ENCODE measurements at regions not wholly inside any gene's neighbourhood (a gene's known extent, or its start where the extent isn't known, plus 50 kb on each side); places are given as distances from the start of the nearest gene placed in this dataset.

DNA sequence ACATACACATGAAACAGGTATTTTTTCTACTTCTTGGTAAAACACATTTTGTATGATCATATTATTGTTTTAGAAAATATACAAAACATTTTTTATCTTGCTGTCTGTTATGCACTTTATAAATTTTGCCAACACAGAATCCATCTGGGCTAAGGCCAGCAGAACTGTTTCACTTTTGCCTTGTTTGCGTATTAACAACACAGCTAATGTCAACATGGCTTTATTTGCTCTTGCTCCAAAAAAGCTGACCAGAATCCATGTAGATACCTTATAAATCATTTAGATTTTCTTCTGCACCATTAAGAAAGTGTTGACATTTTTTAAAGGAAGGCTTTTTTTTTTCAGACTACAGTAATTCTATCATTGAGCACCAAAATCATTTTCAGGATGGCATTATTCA lies 58.1 kb upstream of the PGR start:
- Histone ChIP-seq H3K4me3 (no peak overlapping the region), H3K27me3 (no peaks in the 10 kb centered on the region), H3K36me3 (no peaks in the 10 kb centered on the region), H3K9me3 (no peaks in the 10 kb centered on the region), H3K4me1 (no peaks in the 10 kb centered on the region), H3K27ac (no peak overlapping the region)
- TF ChIP-seq, protein P1, sequence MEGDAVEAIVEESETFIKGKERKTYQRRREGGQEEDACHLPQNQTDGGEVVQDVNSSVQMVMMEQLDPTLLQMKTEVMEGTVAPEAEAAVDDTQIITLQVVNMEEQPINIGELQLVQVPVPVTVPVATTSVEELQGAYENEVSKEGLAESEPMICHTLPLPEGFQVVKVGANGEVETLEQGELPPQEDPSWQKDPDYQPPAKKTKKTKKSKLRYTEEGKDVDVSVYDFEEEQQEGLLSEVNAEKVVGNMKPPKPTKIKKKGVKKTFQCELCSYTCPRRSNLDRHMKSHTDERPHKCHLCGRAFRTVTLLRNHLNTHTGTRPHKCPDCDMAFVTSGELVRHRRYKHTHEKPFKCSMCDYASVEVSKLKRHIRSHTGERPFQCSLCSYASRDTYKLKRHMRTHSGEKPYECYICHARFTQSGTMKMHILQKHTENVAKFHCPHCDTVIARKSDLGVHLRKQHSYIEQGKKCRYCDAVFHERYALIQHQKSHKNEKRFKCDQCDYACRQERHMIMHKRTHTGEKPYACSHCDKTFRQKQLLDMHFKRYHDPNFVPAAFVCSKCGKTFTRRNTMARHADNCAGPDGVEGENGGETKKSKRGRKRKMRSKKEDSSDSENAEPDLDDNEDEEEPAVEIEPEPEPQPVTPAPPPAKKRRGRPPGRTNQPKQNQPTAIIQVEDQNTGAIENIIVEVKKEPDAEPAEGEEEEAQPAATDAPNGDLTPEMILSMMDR (IDR thresholded peaks at IDR 0.05): no peak
- no peak for ATAC-seq
- DNase-seq: no peak
- intact Hi-C loops (cut with DNase I): no loop called here

DNA sequence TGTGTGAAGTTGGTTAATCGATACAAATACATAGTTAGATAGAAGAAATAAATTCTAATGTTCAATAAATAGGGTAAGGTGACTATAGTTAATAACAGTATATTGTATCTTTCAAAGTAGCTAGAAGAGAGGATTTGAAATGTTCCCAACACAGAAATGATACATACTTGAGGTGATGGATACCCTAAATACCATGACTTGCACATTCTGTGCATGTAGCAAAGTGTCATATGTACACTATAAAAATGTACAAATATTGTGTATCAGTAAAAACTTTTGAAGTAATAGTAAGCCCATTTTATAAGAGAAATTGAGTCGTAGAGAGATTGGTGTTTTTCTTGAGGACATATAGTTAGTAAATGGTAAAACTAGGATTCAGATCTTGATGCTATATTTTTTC lies 56.4 kb upstream of the PGR start:
- no peaks in the 10 kb centered on the region for H3K36me3 ChIP-seq
- DNase-seq (no peak), ATAC-seq (no peak)
- no peaks in the 10 kb centered on the region for H3K9me3 ChIP-seq
- no peaks in the 10 kb centered on the region for H3K27me3 ChIP-seq
- H3K4me3 ChIP-seq: no peak overlapping the region
- TF ChIP-seq, protein P1 (IDR thresholded peaks at IDR 0.05): no peak
- H3K4me1 ChIP-seq: no peaks in the 10 kb centered on the region
- H3K27ac ChIP-seq: no peak overlapping the region
- intact Hi-C loops (cut with DNase I): no loop called here

DNA sequence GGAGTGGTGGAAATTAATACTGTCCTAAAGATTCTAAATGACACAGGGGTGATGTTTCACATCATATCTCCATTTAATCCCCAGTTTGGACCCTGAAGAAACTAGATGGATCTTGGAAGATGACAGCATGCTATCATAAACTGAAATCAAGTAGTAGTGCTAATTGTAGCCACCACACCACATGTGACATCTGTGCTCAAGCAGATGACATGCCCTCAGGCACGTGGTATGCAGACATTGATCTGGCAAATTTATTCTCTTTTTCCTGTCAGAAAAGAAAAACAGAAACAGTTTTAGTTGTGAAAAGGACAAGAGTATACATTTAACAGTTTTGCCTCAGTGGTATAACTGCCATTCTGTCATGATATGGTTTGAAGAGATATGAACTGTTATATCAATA lies 52.9 kb upstream of the PGR start:
- Histone ChIP-seq H3K27ac (no peak overlapping the region), H3K4me1 (no peaks in the 10 kb centered on the region), H3K9me3 (no peaks in the 10 kb centered on the region), H3K4me3 (no peak overlapping the region), H3K27me3 (no peaks in the 10 kb centered on the region), H3K36me3 (no peaks in the 10 kb centered on the region)
- TF ChIP-seq, protein P1 (IDR thresholded peaks at IDR 0.05): no peak
- DNase-seq (no peak), ATAC-seq (no peak)
- intact Hi-C loops (cut with DNase I): no loop called here

DNA sequence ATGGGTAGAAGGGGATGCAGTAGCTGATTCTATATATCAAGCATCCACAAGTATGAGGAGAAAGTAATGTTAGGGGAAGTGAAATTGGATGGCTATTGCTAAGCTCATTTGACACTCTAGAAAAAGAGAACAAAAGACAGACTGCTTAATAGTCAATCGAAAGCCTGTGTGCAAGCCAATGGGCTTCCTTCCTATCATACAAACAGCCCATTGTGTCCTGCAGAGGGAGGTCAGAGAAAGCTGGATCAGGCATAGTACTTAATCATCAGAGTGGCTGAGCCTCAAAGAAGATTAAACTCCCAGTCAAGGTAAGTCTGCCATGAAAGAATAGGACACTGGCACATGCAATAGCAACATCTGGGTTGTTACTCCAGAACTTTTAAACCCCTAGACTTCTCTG lies 50.9 kb upstream of the PGR start:
- Histone ChIP-seq H3K4me1 (no peaks in the 10 kb centered on the region), H3K4me3 (no peak overlapping the region), H3K27ac (no peak overlapping the region), H3K36me3 (no peaks in the 10 kb centered on the region), H3K9me3 (no peaks in the 10 kb centered on the region), H3K27me3 (no peaks in the 10 kb centered on the region)
- no peak for ATAC-seq
- DNase-seq: no peak
- intact Hi-C loops (cut with DNase I): no loop called here
- TF ChIP-seq, protein P1 (IDR thresholded peaks at IDR 0.05): no peak
